Heart left ventricle (tissue), 16 donors: ENCODE measurements at regions not wholly inside any gene's neighbourhood (a gene's known extent, or its start where the extent isn't known, plus 50 kb on each side); places are given as distances from the start of the nearest gene placed in this dataset.

Source experiments
- ATAC-seq, 4 donors: fragments of 200-7000 bp; cut with Tn5 transposase; one replicate each; pipeline ENCODE4 v1.9.1; 2020 to 2022; ENCODE audit warnings: moderate library complexity in 4 of 4, mild to moderate bottlenecking in 3 of 4, moderate number of reproducible peaks in 1 of 4
- DNase-seq, 5 donors: peaks; one replicate each; pipeline ENCODE4 v3.0.0-alpha.2; 2020
- H3K27ac ChIP-seq, 12 donors: fragments of 200-600 bp; sonication (generic) in 4 of 12; one replicate each; pipeline versions ENCODE4 v1.5.0 to v1.8.0; 2016 to 2022; ENCODE audit warnings: mild to moderate bottlenecking in 2 of 12
- H3K27me3 ChIP-seq, 9 donors: fragments of 200-600 bp; sonication (generic) in 2 of 9; one replicate each; pipeline versions ENCODE4 v1.5.1 to v1.8.0; 2016 to 2022; ENCODE audit warnings: mild to moderate bottlenecking in 3 of 9
- H3K36me3 ChIP-seq, 9 donors: fragments of 200-600 bp; sonication (generic) in 2 of 9; one replicate each; pipeline versions ENCODE4 v1.5.0 to v1.8.0; 2018 to 2022; ENCODE audit warnings: mild to moderate bottlenecking in 2 of 9
- H3K4me1 ChIP-seq, 12 donors: fragments of 200-600 bp; sonication (generic) in 4 of 12; one replicate each; pipeline versions ENCODE4 v1.5.0 to v1.8.0; 2016 to 2022; ENCODE audit warnings: mild to moderate bottlenecking in 3 of 12
- H3K4me3 ChIP-seq, 12 donors: fragments of 200-600 bp; sonication (generic) in 4 of 12; one replicate each; pipeline versions ENCODE4 v1.5.0 to v1.8.0; 2017 to 2022; ENCODE audit warnings: mild to moderate bottlenecking in 9 of 12, moderate library complexity in 4 of 12
- H3K9me3 ChIP-seq, 12 donors: fragments of 200-600 bp; sonication (generic) in 4 of 12; one replicate each; pipeline versions ENCODE4 v1.5.0 to v1.8.0; 2016 to 2022; ENCODE audit warnings: mild to moderate bottlenecking in 1 of 12
- POLR2A ChIP-seq, 2 donors: fragments of 450-650 bp; IDR thresholded peaks; one replicate each; pipeline ENCODE4 v1.6.1; 2017; ENCODE audit warnings: antibody characterized with exemption in 2 of 2, mild to moderate bottlenecking in 2 of 2, moderate library complexity in 2 of 2
- WGBS, 4 donors: extraction: QIAGEN DNeasy Blood & Tissue Kit in 2 of 4; methylation state at CpG; one replicate each; pipeline versions ENCODE4 v1.1.5 to v1.1.7; 2013 to 2018; 5-methylcytosine and 5-hydroxymethylcytosine counted together
- intact Hi-C, 10 donors: fragments of 100-400 bp; cut with DNase I; formaldehyde crosslinking; loops; one replicate each; pipeline versions ENCODE4 v1.11.1 to v1.14.2; 2022
- TF ChIP-seq, protein P1 (sequence below), 12 donors: fragments of 200-600 bp; sonication (generic) in 4 of 12; IDR thresholded peaks; one replicate each; pipeline versions ENCODE4 v1.5.0 to v1.8.0; 2018 to 2022; ENCODE audit warnings: antibody characterized with exemption in 12 of 12, mild to moderate bottlenecking in 5 of 12
- donor health status: ischemic (EF 13 %, LVEDD 7.1; RV severe dilation, severe dysfunction).
- donor health status: healthy with polysubstance abuse.
- donor health status: DM: no; HTN: yes; CAD: no.
- donor health status: DM: no; HTN: no; CAD: no.
- donor health status: ischemic (EF 25% LVEDD 6.9; RV normal size, moderate dysfunction).
- donor health status: ischemic (EF 25% LVEDD 5.7; RV mildly dilated, moderate dysfunction).
- donor health status: healthy.
- donor health status: DM: yes; HTN: yes; CAD: no.
- donor health status: ischemic (EF 35%, LVEDD 5.7; RV mildly dilated, moderate dysfunction).
- donor health status: nonischemic (EF 11% LVEDD 7.7; RV severe dilation, severe dysfunction).
- donor health status: DM: yes; HTN: yes; CAD: no.
- donor health status: PGD.
- donor health status: ischemic (EF 29% LVEDD 5.4; RV normal size, mild dysfunction).
- donor health status: nonischemic (EF 23%, LVEDD 6.1; RV moderate dilation, normal function).

DNA sequence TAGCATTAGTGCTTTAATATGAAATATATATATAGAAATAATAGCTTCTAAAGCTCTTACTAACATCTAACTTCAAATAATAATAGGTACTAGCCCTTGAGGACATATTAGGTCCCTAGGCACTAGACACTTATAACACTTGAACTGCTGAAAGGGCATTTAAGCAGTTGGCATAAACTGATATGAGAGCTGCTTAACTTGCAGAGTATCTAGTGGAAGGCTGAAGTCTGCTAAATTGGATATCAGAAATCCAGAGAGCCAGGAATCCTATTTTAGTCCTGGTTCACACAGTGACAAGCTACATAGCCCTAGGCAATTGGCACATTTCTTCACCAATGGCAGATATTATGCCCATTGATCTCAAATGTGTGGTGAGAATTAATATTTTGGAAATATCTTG lies 326.9 kb upstream of the UBE2E3 start:
- no peaks in the 10 kb centered on the region for H3K36me3 ChIP-seq
- intact Hi-C loops, result no loop called here
- no peak overlapping the region for H3K4me3 ChIP-seq
- no peaks in the 10 kb centered on the region for H3K9me3 ChIP-seq
- peaks cover 0 to 4% (median 0%) of the 10 kb centered on the region in 9 donors for H3K27me3 ChIP-seq
- H3K27ac ChIP-seq, result no peak overlapping the region
- DNase-seq (no peak), ATAC-seq (no peak)
- TF ChIP-seq, protein P1, sequence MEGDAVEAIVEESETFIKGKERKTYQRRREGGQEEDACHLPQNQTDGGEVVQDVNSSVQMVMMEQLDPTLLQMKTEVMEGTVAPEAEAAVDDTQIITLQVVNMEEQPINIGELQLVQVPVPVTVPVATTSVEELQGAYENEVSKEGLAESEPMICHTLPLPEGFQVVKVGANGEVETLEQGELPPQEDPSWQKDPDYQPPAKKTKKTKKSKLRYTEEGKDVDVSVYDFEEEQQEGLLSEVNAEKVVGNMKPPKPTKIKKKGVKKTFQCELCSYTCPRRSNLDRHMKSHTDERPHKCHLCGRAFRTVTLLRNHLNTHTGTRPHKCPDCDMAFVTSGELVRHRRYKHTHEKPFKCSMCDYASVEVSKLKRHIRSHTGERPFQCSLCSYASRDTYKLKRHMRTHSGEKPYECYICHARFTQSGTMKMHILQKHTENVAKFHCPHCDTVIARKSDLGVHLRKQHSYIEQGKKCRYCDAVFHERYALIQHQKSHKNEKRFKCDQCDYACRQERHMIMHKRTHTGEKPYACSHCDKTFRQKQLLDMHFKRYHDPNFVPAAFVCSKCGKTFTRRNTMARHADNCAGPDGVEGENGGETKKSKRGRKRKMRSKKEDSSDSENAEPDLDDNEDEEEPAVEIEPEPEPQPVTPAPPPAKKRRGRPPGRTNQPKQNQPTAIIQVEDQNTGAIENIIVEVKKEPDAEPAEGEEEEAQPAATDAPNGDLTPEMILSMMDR (IDR thresholded peaks at IDR 0.05), result no peak
- TF ChIP-seq POLR2A (IDR thresholded peaks at IDR 0.05), result no peak
- H3K4me1 ChIP-seq, result no peaks in the 10 kb centered on the region

DNA sequence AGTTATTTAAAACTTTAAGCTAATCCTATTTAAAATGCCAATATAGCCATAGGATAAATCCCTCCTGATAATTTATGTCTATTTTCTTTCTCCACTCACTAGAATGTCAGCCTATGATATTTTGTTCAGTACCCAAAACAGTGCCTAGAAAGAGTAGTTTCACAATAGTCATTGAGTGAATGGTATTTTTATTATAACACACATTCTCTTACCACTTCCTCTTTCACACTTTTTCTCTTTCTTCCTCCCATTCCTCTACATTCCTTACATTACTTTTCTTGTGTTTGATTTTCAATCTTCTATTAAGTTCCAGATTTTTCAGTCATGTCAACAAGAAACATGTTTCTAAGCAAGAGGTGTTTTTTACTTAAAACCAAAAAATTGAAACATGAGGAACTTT lies 327.6 kb upstream of the UBE2E3 start:
- no peak overlapping the region for H3K27ac ChIP-seq
- H3K4me1 ChIP-seq, result peaks cover 0 to 5% (median 0%) of the 10 kb centered on the region in 12 donors
- TF ChIP-seq, protein P1 (IDR thresholded peaks at IDR 0.05), result no peak
- no peak for TF ChIP-seq POLR2A (IDR thresholded peaks at IDR 0.05)
- DNase-seq (no peak), ATAC-seq (no peak)
- intact Hi-C loops, result no loop called here
- no peaks in the 10 kb centered on the region for H3K9me3 ChIP-seq
- no peaks in the 10 kb centered on the region for H3K36me3 ChIP-seq
- H3K4me3 ChIP-seq, result no peak overlapping the region
- H3K27me3 ChIP-seq, result peaks cover 0 to 4% (median 0%) of the 10 kb centered on the region in 9 donors

DNA sequence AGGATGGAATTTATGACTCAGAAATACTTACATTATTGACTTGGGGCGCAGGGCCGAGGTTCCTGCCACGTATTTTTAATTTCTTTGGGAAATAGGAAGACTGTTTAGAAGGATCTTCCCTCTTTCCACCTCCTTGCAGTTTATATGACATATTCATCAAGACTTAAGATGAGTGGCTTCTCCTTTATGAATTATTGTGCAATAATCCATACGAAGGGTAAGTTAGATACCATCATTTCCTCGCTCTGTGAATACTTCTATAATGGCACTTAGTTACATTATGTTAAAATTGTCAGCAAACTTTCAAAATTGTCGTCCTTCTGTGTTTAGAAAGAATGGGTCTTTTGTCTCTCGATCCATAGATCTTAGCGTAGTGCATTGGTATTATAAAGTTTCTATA lies 328.8 kb upstream of the UBE2E3 start:
- 77 to 88% (median 83%) methylated on average over 8 of the region's 8 CpGs for WGBS, 4 donors
- ATAC-seq (no peak), DNase-seq (no peak)
- intact Hi-C loops, result no loop called here
- no peaks in the 10 kb centered on the region for H3K9me3 ChIP-seq
- H3K27me3 ChIP-seq, result peaks cover 0 to 4% (median 0%) of the 10 kb centered on the region in 9 donors
- H3K27ac ChIP-seq, result no peak overlapping the region
- no peak overlapping the region for H3K4me3 ChIP-seq
- peaks cover 0 to 6% (median 0%) of the 10 kb centered on the region in 12 donors for H3K4me1 ChIP-seq
- H3K36me3 ChIP-seq, result no peaks in the 10 kb centered on the region
- TF ChIP-seq, protein P1 (IDR thresholded peaks at IDR 0.05), result no peak
- TF ChIP-seq POLR2A (IDR thresholded peaks at IDR 0.05), result no peak

DNA sequence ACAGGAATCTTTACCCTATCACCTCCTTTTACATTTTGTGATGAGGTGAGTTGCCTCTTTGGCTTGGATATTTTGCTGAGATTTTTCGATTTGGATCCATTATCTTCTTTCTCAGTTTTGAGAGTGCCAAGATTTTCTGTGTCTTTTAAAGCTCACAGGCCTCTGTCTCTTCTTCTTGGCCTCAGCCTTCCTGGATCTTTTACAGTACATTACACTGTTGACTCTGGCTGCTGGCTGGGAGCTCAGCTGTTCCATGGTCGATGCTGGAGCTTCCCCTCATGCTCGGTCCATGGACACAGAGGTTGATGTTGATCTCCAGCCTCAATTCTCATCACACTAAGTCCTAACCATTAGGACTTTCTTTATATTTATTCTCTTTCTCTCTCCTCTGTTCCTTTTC lies 332.8 kb upstream of the UBE2E3 start:
- DNase-seq (peak in 3 of 5 donors; percentile 19 to 41 (median 34)), ATAC-seq (peak; percentile 44 to 83 (median 76))
- WGBS, 4 donors, result 33 to 60% (median 54%) methylated on average over 3 of the region's 3 CpGs
- Histone ChIP-seq H3K4me1 (peaks cover 0 to 6% (median 0%) of the 10 kb centered on the region in 12 donors), H3K9me3 (peaks cover 0 to 6% (median 0%) of the 10 kb centered on the region in 12 donors), H3K4me3 (no peak overlapping the region), H3K27ac (peak overlapping the region in 3 of 12 donors; percentile 15 to 29 (median 19)), H3K36me3 (no peaks in the 10 kb centered on the region), H3K27me3 (no peaks in the 10 kb centered on the region)
- TF ChIP-seq POLR2A (IDR thresholded peaks at IDR 0.05), result no peak
- TF ChIP-seq, protein P1 (IDR thresholded peaks at IDR 0.05), result no peak
- intact Hi-C loops, result no loop called here
